Stomach (tissue), 8 donors: ENCODE measurements at regions not wholly inside any gene's neighbourhood (a gene's known extent, or its start where the extent isn't known, plus 50 kb on each side); places are given as distances from the start of the nearest gene placed in this dataset.

Experiments used
- DNase-seq, 2 donors: peaks; one replicate each; pipeline versions ENCODE4 v3.0.0 to v3.0.0-alpha.2; 2013 to 2019
- H3K27ac ChIP-seq, 5 donors: fragments of 200-600 bp in 4 of 5; sonication (generic) in 4 of 5; one replicate each; pipeline ENCODE4 v1.5.1; 2013 to 2019; ENCODE audit warnings: mild to moderate bottlenecking in 1 of 5, moderate library complexity in 1 of 5
- H3K27me3 ChIP-seq, 3 donors: fragments of 200-600 bp; sonication (generic); one replicate each; pipeline ENCODE4 v1.5.1; 2017 to 2019; ENCODE audit warnings: mixed run types in 1 of 3
- H3K36me3 ChIP-seq, 4 donors: fragments of 200-600 bp; sonication (generic); 1 replicate in 3 of 4; 2 replicates in 1 of 4; pipeline ENCODE4 v1.5.1; 2016 to 2019
- H3K4me1 ChIP-seq, 4 donors: fragments of 200-600 bp; sonication (generic); one replicate each; pipeline ENCODE4 v1.5.1; 2016 to 2019
- H3K4me3 ChIP-seq, 4 donors: fragments of 200-600 bp; sonication (generic) in 3 of 4; one replicate each; pipeline ENCODE4 v1.5.1; 2016 to 2019; ENCODE audit warnings: mild to moderate bottlenecking in 1 of 4
- H3K9me3 ChIP-seq, 4 donors: fragments of 200-600 bp; sonication (generic); one replicate each; pipeline ENCODE4 v1.5.1; 2016 to 2019
- EP300 ChIP-seq: sonication (generic); formaldehyde crosslinking; IDR thresholded peaks from one replicate; pipeline ENCODE4 v1.6.1; 2017; ENCODE audit warnings: antibody characterized with exemption
- POLR2A ChIP-seq, 4 donors: fragments of 450-650 bp; IDR thresholded peaks; one replicate each; pipeline ENCODE4 v1.6.1; 2016; ENCODE audit warnings: antibody characterized with exemption in 4 of 4, control low read depth in 2 of 4, mild to moderate bottlenecking in 1 of 4, moderate library complexity in 1 of 4
- POLR2AphosphoS5 ChIP-seq, 3 donors: sonication (generic); formaldehyde crosslinking; IDR thresholded peaks; one replicate each; pipeline ENCODE4 v1.6.1; 2016; ENCODE audit warnings: antibody characterized with exemption in 3 of 3
- WGBS, 5 donors: extraction: QIAGEN DNeasy Blood & Tissue Kit in 3 of 5; methylation state at CpG; one replicate each; pipeline versions ENCODE4 v1.1.5 to v1.1.7; 2013 to 2018; 5-methylcytosine and 5-hydroxymethylcytosine counted together
- intact Hi-C: fragments of 100-400 bp; cut with DNase I; formaldehyde crosslinking; loops from one replicate; pipeline ENCODE4 v1.15.1; 2023; ENCODE audit warnings: low total_unique reads
- TF ChIP-seq, protein P1 (sequence below), 7 experiments: fragments of 450-650 bp in 4 of 7; fragments of 200-600 bp in 3 of 7; sonication (generic) in 3 of 7; IDR thresholded peaks; one replicate each; pipeline ENCODE4 v1.5.1; 2016 to 2019; ENCODE audit warnings: antibody characterized with exemption in 7 of 7, control low read depth in 2 of 7, mild to moderate bottlenecking in 1 of 7
- donor health status: healthy with polysubstance abuse.
- donor health status: Bipolar disorder and iron deficiency.
- donor health status: healthy.

DNA sequence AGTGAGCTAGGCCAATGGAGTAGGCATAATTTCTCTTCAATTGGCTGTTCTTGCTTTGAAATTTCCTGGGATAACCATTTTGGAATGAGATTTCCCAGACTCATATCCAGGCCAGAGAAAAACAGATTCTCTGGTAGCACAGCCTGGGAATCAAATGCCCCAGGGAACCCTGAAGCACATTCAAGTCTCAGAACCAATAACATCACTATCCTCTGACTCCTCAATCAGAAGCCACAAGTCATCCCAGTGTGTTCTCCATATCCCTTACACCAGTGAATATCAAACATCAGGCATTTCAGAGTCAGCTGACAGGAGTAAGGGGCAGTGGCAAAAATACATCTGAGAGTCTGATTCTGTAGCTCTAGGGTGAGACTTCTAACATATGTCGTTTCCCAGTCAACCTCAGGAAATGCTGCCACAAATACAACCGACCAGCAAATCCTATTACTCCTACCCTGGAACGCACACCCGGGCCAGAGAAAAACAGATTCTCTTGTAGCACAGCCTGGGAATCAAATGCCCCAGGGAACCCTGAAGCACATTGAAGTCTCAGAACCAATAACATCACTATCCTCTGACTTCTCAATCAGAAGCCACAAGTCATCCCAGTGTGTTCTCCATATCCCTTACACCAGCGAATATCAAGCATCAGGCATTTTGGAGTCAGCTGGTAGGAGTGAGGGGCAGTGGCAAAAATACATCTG lies 537.7 kb upstream of the NMUR2 start:
- Histone ChIP-seq H3K27me3 (no peaks in the 10 kb centered on the region), H3K9me3 (peaks cover 0 to 4% (median 0%) of the 10 kb centered on the region in 4 donors), H3K4me3 (no peak overlapping the region), H3K36me3 (no peaks in the 10 kb centered on the region), H3K4me1 (no peaks in the 10 kb centered on the region), H3K27ac (no peak overlapping the region)
- no peak for DNase-seq
- TF ChIP-seq, protein P1, sequence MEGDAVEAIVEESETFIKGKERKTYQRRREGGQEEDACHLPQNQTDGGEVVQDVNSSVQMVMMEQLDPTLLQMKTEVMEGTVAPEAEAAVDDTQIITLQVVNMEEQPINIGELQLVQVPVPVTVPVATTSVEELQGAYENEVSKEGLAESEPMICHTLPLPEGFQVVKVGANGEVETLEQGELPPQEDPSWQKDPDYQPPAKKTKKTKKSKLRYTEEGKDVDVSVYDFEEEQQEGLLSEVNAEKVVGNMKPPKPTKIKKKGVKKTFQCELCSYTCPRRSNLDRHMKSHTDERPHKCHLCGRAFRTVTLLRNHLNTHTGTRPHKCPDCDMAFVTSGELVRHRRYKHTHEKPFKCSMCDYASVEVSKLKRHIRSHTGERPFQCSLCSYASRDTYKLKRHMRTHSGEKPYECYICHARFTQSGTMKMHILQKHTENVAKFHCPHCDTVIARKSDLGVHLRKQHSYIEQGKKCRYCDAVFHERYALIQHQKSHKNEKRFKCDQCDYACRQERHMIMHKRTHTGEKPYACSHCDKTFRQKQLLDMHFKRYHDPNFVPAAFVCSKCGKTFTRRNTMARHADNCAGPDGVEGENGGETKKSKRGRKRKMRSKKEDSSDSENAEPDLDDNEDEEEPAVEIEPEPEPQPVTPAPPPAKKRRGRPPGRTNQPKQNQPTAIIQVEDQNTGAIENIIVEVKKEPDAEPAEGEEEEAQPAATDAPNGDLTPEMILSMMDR (IDR thresholded peaks at IDR 0.05) = no peak
- TF ChIP-seq EP300 = no peak
- no peak for TF ChIP-seq POLR2AphosphoS5 (IDR thresholded peaks at IDR 0.05)
- TF ChIP-seq POLR2A (IDR thresholded peaks at IDR 0.05) = no peak
- intact Hi-C loops = no loop called here
- 73 to 84% (median 75%) methylated on average over 5 of the region's 5 CpGs for WGBS, 5 donors

DNA sequence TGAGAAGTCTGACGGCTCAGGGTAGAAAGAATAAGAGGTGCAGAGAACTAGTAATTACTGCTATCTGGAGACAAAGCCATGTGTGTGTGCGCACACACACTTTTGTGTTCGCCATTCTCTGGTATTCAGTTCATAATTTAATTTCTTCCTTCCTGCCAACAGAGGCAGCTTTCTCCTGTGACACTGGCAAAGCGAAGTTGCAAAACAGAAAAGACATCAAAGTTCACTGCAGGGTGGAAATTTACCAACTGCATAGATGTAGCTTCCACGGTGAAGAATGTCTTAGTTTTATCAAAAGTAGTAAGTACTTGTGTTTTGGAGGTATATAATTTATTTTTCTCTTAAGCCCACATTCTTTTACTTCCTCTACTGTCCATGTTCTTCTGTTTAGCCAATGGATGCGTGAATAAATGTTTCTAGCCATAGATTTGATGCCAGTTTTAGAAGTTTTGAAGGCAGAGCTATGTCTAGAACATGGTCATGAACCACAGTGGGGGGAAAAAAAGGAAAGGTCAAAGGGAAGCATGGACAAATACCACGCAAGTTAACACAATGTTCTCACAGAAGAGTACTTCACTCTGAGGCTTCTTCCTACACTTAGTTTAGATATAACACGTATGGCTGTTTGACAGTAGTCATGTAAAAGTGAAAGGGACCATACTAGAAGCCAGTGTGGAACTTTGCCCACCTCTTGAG lies 536.5 kb upstream of the GRIA1 start:
- Histone ChIP-seq H3K36me3 (no peaks in the 10 kb centered on the region), H3K4me3 (no peak overlapping the region), H3K27me3 (no peaks in the 10 kb centered on the region), H3K4me1 (no peaks in the 10 kb centered on the region), H3K27ac (no peak overlapping the region), H3K9me3 (no peaks in the 10 kb centered on the region)
- WGBS, 5 donors = 73 to 82% (median 78%) methylated on average over 8 of the region's 8 CpGs
- no peak for DNase-seq
- intact Hi-C loops = no loop called here
- no peak for TF ChIP-seq POLR2AphosphoS5 (IDR thresholded peaks at IDR 0.05)
- TF ChIP-seq, protein P1 (IDR thresholded peaks at IDR 0.05) = no peak
- no peak for TF ChIP-seq POLR2A (IDR thresholded peaks at IDR 0.05)
- TF ChIP-seq EP300 = no peak

DNA sequence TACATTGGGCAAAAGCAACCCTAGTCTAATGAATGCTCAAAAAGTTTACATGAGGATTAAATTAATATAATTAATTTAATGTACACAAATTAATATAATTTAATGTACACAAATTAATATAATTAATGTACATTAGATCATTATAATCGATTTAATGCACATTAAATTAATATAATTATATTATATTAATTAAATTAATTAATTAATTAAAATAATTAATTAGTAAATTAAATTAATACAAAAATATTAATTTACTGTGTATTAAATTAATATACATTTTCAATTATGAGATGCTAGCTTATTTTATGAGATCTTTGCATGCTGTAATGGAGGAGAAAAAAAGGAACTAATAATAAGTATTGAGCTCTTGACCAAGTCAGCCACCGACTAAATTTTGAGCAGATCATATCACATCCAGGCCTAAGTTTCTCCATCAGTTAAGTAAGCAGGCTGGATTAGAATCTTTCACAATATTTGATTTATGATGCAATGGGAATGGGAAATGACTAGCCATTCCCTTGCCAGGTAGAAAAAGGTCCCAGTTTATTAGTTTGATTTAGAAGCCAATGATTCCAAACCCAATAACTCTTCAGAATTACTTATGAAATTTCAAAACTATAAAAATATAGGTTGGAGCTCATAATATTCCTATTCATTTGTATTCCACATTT lies 533.4 kb upstream of the GRIA1 start:
- H3K4me1 ChIP-seq = no peaks in the 10 kb centered on the region
- intact Hi-C loops = no loop called here
- no peaks in the 10 kb centered on the region for H3K27me3 ChIP-seq
- no peak overlapping the region for H3K4me3 ChIP-seq
- no peak for DNase-seq
- H3K27ac ChIP-seq = no peak overlapping the region
- no peaks in the 10 kb centered on the region for H3K36me3 ChIP-seq
- WGBS, 5 donors = 68 to 86% (median 77%) methylated on average over 2 of the region's 2 CpGs
- TF ChIP-seq EP300 = no peak
- TF ChIP-seq POLR2A (IDR thresholded peaks at IDR 0.05) = no peak
- TF ChIP-seq, protein P1 (IDR thresholded peaks at IDR 0.05) = no peak
- no peak for TF ChIP-seq POLR2AphosphoS5 (IDR thresholded peaks at IDR 0.05)
- no peaks in the 10 kb centered on the region for H3K9me3 ChIP-seq

DNA sequence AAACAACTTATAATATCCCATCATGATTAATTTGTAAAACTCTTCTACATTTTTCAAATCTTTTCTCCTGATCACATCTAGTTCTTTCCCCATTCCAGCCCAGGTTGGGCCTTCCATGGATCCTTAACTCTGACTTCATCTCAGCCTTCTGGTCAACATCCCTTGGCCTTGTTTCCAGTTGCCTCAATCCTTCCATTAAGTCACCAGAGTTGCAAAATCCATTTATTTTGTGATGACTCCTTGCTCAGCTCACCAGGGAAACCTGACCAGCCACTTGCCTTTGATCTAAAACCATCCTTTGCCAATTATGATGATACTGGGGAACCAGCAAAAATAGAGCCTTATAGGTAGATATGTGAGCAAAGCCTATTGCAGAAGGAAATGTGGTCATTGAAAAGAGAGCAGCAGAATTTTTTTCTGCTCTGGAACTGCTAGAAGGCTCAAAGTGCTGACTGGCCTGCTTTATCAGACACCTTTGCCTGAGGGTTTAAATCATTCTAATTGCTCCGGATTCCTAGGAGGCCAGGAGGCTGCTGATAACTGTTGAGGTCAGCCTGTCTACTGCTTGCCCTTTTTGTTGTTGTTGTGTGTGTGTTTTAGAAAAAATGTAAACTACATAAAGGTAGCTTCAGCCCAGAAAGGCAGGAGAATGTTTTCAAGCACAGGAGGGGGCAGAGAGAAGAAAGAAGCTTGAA lies 512.2 kb upstream of the GRIA1 start:
- H3K4me1 ChIP-seq = no peaks in the 10 kb centered on the region
- intact Hi-C loops = no loop called here
- TF ChIP-seq EP300 = no peak
- no peaks in the 10 kb centered on the region for H3K27me3 ChIP-seq
- H3K4me3 ChIP-seq = no peak overlapping the region
- no peak overlapping the region for H3K27ac ChIP-seq
- no peaks in the 10 kb centered on the region for H3K36me3 ChIP-seq
- peaks cover 0 to 8% (median 0%) of the 10 kb centered on the region in 4 donors for H3K9me3 ChIP-seq
- DNase-seq = no peak
- 26 to 40% (median 31%) methylated on average over 1 of the region's 1 CpG for WGBS, 5 donors
